ENCODE measurements at regions not wholly inside any gene's neighbourhood (a gene's known extent, or its start where the extent isn't known, plus 50 kb on each side); places are given as distances from the start of the nearest gene placed in this dataset.

- no peak for TF ChIP-seq MXI1 (IDR thresholded peaks at IDR 0.05; ENCODE audit: low read depth, low read length)
- no peak for TF ChIP-seq FOXJ3 (CRISPR knock-in tag; IDR thresholded peaks at IDR 0.05)
- TF ChIP-seq CTCF (IDR thresholded peaks at IDR 0.05), result no peak
- TF ChIP-seq YY1 (IDR thresholded peaks at IDR 0.05; ENCODE audit: low read depth), result no peak
- TF ChIP-seq EP300 (IDR thresholded peaks at IDR 0.05; ENCODE audit: borderline replicate concordance in 1 of 2, low read depth in 1 of 2, low read length in 1 of 2), result no peak
- no peak for TF ChIP-seq GATA2 (CRISPR knock-in tag; IDR thresholded peaks at IDR 0.05)
- no peak for TF ChIP-seq ZBTB33 (IDR thresholded peaks at IDR 0.05; ENCODE audit: borderline replicate concordance, low read depth)
- no peak for TF ChIP-seq SIN3A (IDR thresholded peaks at IDR 0.05; ENCODE audit: borderline replicate concordance, low read depth, low read length)
- TF ChIP-seq USF2 (IDR thresholded peaks at IDR 0.05; ENCODE audit: borderline replicate concordance, low read depth, low read length), result no peak
- TF ChIP-seq RFX5 (IDR thresholded peaks at IDR 0.05; ENCODE audit: low read length), result no peak
- TF ChIP-seq POLR2AphosphoS5 (IDR thresholded peaks at IDR 0.05; ENCODE audit: low read depth, low read length), result no peak
- TF ChIP-seq CHD2 (IDR thresholded peaks at IDR 0.05; ENCODE audit: low read length, partially characterized antibody), result no peak
- TF ChIP-seq FOXM1 (IDR thresholded peaks at IDR 0.05; ENCODE audit: low read depth), result no peak
Observed at GRCh38 chr2:240291337-240292034, 144.0 kb upstream of the GPC1 start.

Measured in SK-N-SH (cell line).